GM18526 (cell line): ENCODE measurements at regions not wholly inside any gene's neighbourhood (a gene's known extent, or its start where the extent isn't known, plus 50 kb on each side); places are given as distances from the start of the nearest gene placed in this dataset.

ENCODE experiments used
- POLR2A ChIP-seq: IDR thresholded peaks from 3 replicates; pipeline ENCODE4 v1.6.1; 2011; ENCODE audit not compliant: insufficient read length; ENCODE audit errors: extremely low read depth

DNA sequence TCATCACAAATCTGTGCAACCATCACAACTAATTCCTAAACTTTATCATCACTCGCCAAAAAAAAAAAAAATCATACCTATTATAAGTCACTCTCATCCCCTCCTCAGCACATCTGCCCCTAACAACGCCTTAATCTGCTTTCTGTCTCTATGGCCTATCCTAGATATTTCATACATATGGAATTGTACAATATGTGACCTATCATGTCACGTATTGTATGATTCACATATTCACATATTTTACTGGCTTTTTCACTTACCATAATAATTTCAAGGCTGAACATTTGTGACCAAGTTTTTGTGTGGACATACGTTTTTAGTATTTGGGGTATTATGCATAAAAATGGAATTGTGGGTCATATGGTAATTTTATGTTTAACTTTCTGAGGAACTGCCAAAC lies 400.7 kb downstream of the DAD1 start:
- TF ChIP-seq POLR2A = no peak

DNA sequence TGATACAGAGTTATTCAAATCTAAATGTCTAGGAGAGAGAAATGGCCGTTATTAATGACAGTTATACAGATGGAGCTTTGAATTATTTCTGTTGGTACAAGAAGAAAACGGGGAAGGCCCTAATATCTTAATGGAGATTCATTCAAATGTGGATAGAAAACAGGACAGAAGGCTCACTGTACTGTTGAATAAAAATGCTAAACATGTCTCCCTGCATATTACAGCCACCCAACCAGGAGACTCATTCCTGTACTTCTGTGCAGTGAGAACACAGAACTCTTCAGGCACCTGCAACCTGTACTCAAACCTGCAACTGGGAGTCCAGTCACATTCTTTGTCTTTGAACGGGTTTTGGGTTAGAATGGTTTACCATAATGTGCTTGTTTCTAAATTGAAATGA lies 403.2 kb downstream of the DAD1 start:
- TF ChIP-seq POLR2A = no peak

GRCh38 chr14:22185191-22185590 lies 403.8 kb downstream of the DAD1 start:
- no peak for TF ChIP-seq POLR2A

DNA sequence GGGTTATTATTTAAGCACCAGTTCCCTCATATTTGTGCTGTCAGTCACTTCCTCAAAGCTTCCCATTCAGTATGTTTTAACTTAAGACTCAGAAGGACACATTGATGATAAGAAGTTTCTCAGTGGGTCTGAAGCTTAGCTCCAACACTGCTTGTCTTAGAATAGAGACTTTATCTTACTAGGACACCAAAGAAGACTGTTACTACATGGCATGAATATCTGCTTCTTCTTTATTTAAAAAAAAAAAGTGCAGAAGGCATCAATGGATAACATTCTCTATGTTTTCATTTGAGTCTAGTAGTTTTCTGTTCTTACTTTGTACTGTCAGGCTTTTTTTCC lies 404.2 kb downstream of the DAD1 start:
- TF ChIP-seq POLR2A = no peak

GRCh38 chr14:22184157-22184829 lies 404.7 kb downstream of the DAD1 start:
- TF ChIP-seq POLR2A = no peak

- no peak for TF ChIP-seq POLR2A
Measured at GRCh38 chr14:22180045-22180444, 409.0 kb downstream of the DAD1 start.

- TF ChIP-seq POLR2A = no peak
Measured at GRCh38 chr14:22179190-22179589, 409.8 kb downstream of the DAD1 start.

DNA sequence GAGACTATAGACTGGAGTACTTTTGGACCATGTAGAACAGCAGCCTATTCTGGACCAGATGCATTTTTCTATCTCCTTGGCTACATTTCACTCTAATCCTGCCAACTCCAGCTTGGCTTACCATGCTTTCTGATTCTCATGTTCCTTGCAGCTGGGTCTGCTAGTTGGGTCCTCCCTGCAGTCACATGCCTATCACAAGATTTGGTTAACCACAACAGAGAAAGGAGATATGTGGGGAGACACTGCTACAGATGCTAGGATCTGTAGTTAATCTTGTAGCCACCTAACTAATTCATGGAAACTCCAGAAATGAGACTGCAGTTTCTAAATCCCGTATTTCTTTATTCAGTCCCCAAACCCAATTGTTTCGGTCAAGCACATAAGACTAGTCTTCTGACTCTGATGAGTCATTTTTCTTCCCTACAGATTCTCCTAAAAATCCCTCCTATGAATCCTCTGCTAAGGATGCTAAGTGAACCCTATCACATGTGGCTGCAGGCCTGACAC lies 410.6 kb downstream of the DAD1 start:
- no peak for TF ChIP-seq POLR2A

GRCh38 chr14:22177870-22178269 lies 411.2 kb downstream of the DAD1 start:
- TF ChIP-seq POLR2A = no peak

GRCh38 chr14:22176957-22177356 lies 412.1 kb downstream of the DAD1 start:
- TF ChIP-seq POLR2A = no peak

DNA sequence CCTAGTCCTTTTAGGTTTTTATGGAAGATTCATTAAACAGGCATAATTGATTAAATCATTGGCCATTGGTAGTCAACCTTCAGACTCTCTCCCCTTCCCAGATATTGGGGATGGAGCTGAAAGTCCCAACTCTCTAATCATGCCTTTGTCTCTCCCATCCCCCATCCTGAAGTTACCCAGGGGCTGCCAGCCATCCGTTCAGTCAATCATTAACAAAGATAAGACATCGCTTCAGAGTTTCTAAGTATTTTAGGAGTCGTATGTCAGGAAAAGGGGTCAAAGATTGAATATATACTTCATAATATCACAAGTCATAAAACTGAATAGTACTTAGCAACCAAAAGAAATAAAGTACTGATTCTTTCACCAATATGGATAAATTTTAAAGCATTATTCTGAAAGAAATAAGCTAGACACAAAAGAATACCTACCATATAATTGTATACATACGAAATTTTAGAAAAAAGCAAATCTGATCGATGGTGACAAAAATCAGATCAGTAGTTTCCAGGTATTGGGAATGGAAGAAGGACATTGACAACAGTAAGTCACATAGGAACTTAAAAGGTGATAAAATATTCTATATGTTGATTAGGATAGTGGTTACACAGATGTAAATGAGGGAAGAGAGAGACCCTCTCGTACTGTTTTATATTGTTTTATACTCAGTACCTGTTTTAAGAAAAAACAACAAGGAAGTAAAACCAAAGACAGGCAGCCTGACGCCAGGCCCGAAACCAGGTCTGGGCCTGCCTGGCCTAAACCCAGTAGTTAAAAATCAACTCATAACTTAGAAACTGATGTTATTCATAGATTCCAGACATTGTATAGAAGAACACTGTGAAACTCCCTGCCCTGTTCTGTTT lies 414.4 kb downstream of the DAD1 start:
- TF ChIP-seq POLR2A = no peak

GRCh38 chr14:22168092-22168955 lies 420.7 kb downstream of the DAD1 start:
- no peak for TF ChIP-seq POLR2A

GRCh38 chr14:22164616-22165015 lies 424.4 kb downstream of the DAD1 start:
- TF ChIP-seq POLR2A = no peak

- TF ChIP-seq POLR2A = no peak
Measured at GRCh38 chr14:22163051-22163450, 426.0 kb downstream of the DAD1 start.

GRCh38 chr14:22159957-22160356 lies 429.1 kb downstream of the DAD1 start:
- no peak for TF ChIP-seq POLR2A
